GM18868 (cell line): ENCODE measurements at regions not wholly inside any gene's neighbourhood (a gene's known extent, or its start where the extent isn't known, plus 50 kb on each side); places are given as distances from the start of the nearest gene placed in this dataset.
"Not testable (repeated sequence)": the region's sequence is repeated elsewhere in the genome, so short reads cannot be mapped to it uniquely, and the experiment has no call there.

Source experiments
- ATAC-seq: cut with Tn5 transposase; IDR thresholded peaks from one replicate; pipeline ENCODE4 v1.9.1; 2021; ENCODE audit warnings: mild to moderate bottlenecking, moderate library complexity; ENCODE audit not compliant: unreplicated experiment

DNA sequence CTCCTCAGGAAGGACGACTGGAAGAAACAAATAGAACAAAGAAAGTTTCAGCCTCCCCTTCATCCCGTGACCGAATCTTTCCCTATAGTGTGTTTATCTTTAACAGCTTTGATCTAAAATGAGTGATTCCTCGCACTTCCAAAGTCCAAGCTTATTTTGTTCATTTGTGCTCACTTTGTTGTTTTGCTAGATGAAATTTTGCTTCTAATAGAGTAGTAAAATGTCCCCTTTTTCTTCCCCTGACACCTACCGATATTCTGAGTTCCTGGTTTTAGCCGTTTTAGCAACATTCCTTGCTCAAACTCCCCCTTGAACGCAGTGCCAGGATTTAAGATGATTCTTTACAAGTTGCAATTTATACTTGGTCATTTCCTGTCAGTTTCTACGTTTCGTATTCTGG, 204.2 kb downstream of the FGF9 start:
- no peak for ATAC-seq

DNA sequence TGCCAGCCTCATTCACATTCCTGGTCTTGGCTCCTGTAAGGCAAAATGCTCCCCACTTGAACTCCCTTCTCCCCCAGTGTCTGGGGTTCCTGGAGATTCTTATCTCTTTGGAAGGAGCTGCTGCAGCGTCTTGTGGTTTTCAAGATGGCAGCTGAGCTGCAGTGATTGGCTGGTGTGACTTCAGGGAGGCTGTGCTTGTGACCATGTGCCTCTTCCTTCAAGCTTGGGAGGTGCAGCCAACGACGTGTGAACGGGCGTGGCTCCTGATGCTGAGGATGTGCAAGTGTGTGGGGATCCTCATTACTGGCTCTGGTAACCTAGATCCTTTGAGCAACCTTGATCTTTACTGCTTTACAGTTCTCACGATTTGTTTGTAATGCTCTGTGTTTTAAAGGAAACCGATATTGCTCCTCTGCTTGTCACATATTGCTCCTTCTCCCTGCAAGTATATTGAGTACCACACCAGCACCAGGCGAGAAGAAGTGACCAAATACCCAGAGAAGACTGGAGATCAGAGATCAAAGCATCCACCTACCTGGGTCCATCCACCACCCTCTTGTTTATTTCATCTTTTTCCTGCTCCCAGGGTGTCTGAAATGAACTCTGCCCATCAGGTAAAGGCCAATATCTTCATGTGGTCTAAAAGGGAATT, 208.5 kb downstream of the FGF9 start:
- ATAC-seq: no peak

DNA sequence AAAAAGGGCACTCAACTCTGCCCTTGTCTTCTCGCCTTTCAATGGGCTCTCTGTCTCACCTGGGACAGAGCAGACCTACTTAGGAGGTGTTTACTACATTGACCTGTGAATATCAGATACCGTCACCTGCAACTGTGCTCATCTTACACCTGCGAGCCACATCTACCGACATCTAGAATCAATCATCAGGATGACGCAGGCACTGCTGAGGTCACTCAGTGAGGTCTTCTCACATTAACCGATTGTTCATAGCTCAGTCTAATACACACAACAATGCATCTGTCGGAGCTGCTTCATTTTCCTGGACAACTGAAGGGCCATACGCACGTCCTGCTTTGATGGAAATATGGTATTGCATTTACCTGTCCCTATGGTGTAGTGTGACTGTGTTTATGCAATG, 211.9 kb downstream of the FGF9 start:
- ATAC-seq: no peak

GRCh38 chr13:21883713-21884112, 212.8 kb downstream of the FGF9 start:
- ATAC-seq: no peak

- no peak for ATAC-seq
Observed at GRCh38 chr13:21884299-21884909, 213.5 kb downstream of the FGF9 start.

GRCh38 chr13:21884965-21885567, 214.2 kb downstream of the FGF9 start:
- ATAC-seq: no peak

DNA sequence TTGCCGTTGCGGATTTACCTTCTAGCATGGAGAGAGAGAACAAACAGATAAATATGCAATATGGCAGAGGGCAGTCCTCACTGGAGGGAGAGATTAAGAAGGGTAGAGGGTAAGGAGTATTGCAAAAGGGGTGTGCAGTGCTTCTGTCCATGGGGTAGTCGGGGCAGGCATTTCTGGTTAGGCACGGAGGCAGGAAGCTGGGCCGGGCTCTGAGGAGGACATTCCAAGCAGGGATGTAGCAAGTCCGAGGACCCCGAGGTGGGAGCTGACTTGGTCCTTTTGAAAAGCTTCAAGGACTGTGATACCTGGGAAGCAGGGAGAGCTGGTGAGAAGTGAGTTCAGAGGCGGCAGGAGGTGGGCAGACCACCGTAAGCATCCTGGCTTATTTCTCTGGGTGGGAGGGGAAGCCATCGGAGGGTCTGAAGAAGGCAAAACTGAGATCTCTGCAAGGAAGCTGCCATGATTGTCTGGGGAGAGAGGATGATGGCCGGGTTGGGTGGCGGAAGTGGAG, 214.9 kb downstream of the FGF9 start:
- no peak for ATAC-seq

DNA sequence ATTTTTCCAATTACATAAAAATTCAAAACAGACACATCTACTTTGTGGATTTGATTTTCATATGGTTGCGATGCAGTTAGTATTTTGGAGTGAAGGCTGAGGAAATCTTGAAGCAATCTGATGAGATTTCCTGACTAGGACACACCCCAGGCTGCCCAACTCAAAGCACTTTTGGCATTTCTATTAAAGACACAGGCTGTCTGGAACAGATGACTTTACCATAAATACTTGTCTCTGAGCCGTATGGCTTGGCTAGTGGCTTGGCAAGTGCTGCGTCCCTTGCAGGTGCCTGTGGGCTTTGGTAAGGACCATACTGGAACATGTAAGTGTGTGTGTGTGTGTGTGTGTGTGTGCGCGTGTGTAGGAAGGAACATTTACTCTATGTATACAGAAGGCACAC, 218.8 kb downstream of the FGF9 start:
- no peak for ATAC-seq

DNA sequence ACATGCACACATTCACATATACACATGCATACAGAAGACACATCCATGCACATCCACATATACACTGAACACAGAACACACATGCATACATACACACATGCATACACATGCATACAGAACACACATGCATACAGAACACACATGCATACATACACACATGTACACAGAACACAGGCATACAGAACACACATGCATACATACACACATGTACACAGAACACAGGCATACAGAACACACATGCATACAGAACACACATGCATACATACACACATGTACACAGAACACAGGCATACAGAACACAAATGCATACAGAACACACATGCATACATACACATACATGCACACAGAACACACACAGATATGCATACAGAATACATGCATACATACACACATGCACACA, 219.3 kb downstream of the FGF9 start:
- ATAC-seq: not testable (repeated sequence)

DNA sequence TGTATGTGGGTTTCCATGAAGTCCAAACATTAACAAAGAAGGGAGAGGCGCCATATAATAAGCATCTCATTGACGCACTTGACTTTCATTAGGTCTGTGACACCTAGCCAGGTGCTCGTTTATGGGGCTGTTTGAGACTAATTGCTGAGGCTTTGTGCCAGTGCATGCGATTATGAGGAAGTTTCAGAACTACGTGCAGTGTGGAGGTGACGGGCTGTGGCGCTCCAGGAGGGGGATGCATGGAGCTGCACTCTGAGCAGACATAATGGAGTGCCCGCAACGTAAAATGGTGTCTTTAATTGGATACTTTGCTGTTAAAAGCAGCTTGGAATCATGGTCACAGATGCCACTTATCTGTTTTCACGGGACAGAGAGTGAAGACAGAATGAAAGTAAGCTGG, 223.2 kb downstream of the FGF9 start:
- no peak for ATAC-seq

- no peak for ATAC-seq
Observed at GRCh38 chr13:21894703-21895699, 224.1 kb downstream of the FGF9 start.

GRCh38 chr13:21895779-21896178, 224.9 kb downstream of the FGF9 start:
- ATAC-seq: no peak

- no peak for ATAC-seq
Observed at GRCh38 chr13:21897161-21897560, 226.3 kb downstream of the FGF9 start.

DNA sequence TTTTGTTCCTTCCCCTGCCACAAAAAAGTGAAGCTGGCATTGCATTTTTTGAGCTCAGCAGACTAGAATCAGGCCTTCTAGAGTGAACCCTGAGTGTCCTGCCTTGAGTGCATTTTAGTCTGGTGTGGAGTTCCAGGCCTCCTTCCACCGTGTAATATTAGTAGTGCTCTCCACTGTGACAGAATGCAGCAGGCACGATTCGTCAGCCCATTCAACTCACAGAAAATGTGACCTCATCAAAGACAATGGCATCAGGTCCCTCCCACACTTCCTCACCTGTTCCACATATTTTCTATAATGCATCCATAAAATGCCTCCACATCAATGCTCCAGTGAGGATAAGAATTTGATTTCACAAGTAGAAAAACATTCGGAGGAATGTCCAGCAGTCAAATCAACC, 227.6 kb downstream of the FGF9 start:
- ATAC-seq: no peak

DNA sequence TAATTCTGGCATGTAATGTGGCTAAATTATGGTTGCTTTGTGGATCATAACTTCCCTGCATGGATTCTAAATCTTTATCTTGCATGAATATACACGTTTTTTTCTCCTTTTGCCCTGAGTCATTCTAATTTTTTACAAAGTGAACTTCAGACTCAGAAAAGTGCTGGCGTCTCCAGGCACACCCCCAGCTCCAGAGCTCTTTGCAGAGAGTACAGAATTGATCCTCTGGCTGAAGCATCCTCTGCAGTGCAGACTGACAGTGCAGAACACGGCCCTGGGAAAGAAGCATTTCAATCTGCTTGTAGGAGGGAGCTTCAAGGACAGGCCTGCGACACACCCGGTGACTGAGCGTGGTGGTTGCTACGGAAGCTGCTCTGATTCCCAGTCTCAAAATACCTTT, 228.1 kb downstream of the FGF9 start:
- ATAC-seq: no peak

DNA sequence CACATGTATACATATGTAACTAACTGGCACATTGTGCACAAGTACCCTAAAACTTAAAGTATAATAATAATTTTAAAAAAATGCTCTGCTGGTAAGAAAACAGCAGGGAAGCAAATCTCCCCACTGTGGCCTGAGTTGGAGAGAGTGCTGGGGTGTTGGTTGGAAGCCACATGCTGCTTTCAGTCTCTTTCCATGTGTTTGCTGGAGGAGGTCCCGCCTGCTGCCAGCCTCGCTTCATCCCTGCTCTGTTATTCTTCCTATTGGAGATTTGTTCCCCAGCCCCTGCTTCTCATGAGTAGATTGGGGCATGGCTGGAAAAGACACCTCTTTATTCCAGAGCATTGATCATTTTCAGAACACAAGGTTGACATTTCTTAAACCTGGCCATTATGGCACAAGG, 230.5 kb downstream of the FGF9 start:
- no peak for ATAC-seq

- no peak for ATAC-seq
Observed at GRCh38 chr13:21901811-21902708, 231.2 kb downstream of the FGF9 start.

DNA sequence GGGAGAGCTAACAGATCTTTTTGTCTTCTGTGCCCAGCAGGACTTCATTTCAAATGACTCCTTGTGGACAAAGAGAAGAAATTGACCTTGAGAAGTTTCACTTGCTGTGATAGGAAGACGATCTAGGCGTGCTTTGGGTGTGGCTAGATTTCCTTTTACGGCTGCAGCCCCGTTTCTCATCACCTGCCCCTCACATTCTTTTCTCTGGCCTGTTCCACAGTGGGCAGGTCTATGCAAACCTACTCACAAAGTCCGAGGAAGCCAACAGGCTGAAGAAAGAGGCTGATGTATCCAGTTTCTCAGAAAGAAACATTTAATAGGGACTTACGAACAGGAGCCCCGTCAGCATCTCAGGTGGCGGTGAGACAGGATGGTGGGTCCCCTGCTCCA, 231.8 kb downstream of the FGF9 start:
- ATAC-seq: no peak

GRCh38 chr13:21905486-21905885, 234.6 kb downstream of the FGF9 start:
- no peak for ATAC-seq

- no peak for ATAC-seq
Observed at GRCh38 chr13:21909331-21909730, 238.5 kb downstream of the FGF9 start.
